AG10803 (cell line): ENCODE measurements at regions not wholly inside any gene's neighbourhood (a gene's known extent, or its start where the extent isn't known, plus 50 kb on each side); places are given as distances from the start of the nearest gene placed in this dataset.

Source experiments
- DNase-seq: peaks from one replicate; pipeline ENCODE4 v3.0.0; 2010; ENCODE audit warnings: low read depth
- H3K4me3 ChIP-seq: 2 replicates; pipeline ENCODE4 v1.5.1; 2011; ENCODE audit warnings: mild to moderate bottlenecking, low read length, control low read depth
- CTCF ChIP-seq: conservative IDR thresholded peaks from 2 replicates; pipeline ENCODE4 v1.5.1; 2011; ENCODE audit warnings: mild to moderate bottlenecking, low read length, control low read depth, inconsistent platforms

- DNase-seq, result no peak
- H3K4me3 ChIP-seq, result no peak overlapping the region
- TF ChIP-seq CTCF, result no peak
Observed at GRCh38 chr3:621714-622113, 425.2 kb downstream of the CHL1 start.

GRCh38 chr3:622314-622713, 425.8 kb downstream of the CHL1 start:
- no peak for DNase-seq
- no peak overlapping the region for H3K4me3 ChIP-seq
- no peak for TF ChIP-seq CTCF

DNA sequence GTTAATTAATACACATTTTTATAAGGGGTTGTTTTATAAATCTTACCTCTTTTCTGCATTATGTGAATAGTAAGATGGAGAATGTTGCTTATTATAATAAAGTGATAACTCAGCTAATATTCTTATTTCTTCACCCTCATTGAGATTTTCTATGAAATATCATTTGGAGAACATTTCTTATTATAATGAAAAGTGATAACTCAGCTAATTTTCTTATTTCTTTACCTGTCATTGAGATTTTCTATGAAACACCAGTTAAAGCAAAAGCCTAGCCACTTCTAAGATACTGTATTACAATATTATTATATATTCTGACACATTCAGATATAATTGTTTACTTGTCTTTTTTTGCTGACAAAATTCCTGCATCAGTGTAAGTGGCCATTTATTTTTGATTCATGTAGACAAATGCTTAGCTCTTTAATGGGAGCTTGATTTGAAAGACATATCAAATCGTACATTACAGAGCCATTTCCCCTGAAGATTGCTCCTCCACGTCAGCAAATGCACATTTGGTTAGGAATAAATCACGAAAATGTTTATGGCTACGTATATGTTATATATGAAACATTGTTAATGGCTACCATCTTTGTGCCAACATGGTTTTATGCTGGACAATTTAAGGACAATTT, 427.5 kb downstream of the CHL1 start:
- no peak overlapping the region for H3K4me3 ChIP-seq
- no peak for DNase-seq
- TF ChIP-seq CTCF, result no peak

- no peak overlapping the region for H3K4me3 ChIP-seq
- TF ChIP-seq CTCF, result peak; percentile 46
- peak; percentile 12 for DNase-seq
Observed at GRCh38 chr3:632571-633170, 436.1 kb downstream of the CHL1 start.

GRCh38 chr3:634511-634910, 437.9 kb downstream of the CHL1 start:
- DNase-seq, result no peak
- H3K4me3 ChIP-seq, result no peak overlapping the region
- TF ChIP-seq CTCF, result no peak

DNA sequence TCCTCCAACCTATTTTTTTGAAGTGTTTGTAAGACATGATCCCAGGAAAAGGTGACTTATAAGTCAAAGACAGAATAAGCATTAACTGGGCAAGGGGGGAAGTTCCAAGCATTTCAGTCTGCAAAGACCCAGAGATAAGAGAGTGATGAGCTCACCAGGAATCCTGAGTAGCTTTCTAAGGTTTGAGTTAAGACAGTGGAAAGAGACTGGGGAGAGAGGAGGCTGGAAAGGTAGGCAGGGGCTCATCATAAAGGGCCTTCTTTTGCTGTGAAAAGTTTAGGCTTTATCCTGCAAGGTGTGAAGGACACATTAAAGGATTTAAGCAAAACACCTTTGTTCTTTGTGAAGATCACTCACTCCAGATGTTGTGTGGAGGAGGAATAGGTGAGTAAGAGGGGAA, 438.8 kb downstream of the CHL1 start:
- no peak for TF ChIP-seq CTCF
- no peak for DNase-seq
- H3K4me3 ChIP-seq, result no peak overlapping the region

GRCh38 chr3:643376-643775, 446.8 kb downstream of the CHL1 start:
- TF ChIP-seq CTCF, result no peak
- no peak overlapping the region for H3K4me3 ChIP-seq
- no peak for DNase-seq
